Endothelial cell of umbilical vein (primary cell): ENCODE measurements at regions not wholly inside any gene's neighbourhood (a gene's known extent, or its start where the extent isn't known, plus 50 kb on each side); places are given as distances from the start of the nearest gene placed in this dataset.

Experiments
- BruUV-seq: library from RNA; stranded (reverse); fragments of 400-500 nt; replicated peaks from 2 replicates; lab custom pipeline; 2021; lab: Mats Ljungman, UMichigan
- CTCF ChIA-PET: fragments of 300-600, 350-600 bp; sonication (Branson Sonifier 250); formaldehyde crosslinking; loops from one replicate; lab custom pipeline; 2021; ENCODE audit warnings: antibody characterized with exemption, inconsistent platforms; lab: Charles Lee
- POLR2A ChIA-PET: fragments of 300-600, 350-600 bp; sonication (Branson Sonifier 250); formaldehyde crosslinking; loops from one replicate; lab custom pipeline; 2021; ENCODE audit warnings: antibody characterized with exemption, inconsistent platforms; lab: Charles Lee
- DNase-seq: peaks from one replicate; pipeline ENCODE4 v3.0.0-alpha.2; 2011; ENCODE audit warnings: low read depth, low spot score
- FAIRE-seq: peaks from 2 replicates; lab custom pipeline; 2011; peaks lifted over from hg19 to GRCh38; lab: Jason Lieb, UNC
- H2AFZ ChIP-seq: 2 replicates; pipeline ENCODE4 v1.6.0; 2012; ENCODE audit warnings: low read depth, low read length, control low read depth, inconsistent platforms
- H3K27ac ChIP-seq: 2 replicates; pipeline ENCODE4 v1.5.1; 2011; ENCODE audit warnings: low read depth, mild to moderate bottlenecking, control low read depth, low read length, moderate library complexity; ENCODE audit not compliant: insufficient read depth
- H3K27me3 ChIP-seq, 2 experiments: 2 replicates each; pipeline versions ENCODE4 v1.6.0 to v1.6.1; 2011; ENCODE audit warnings: low read length in 2 of 2, mixed read lengths in 1 of 2; ENCODE audit not compliant: control insufficient read depth in 2 of 2, insufficient read depth in 2 of 2
- H3K36me3 ChIP-seq, 2 experiments: 2 replicates in 1 of 2; 3 replicates in 1 of 2; pipeline ENCODE4 v1.5.1; 2011; ENCODE audit warnings: low read length in 2 of 2, mild to moderate bottlenecking in 1 of 2, moderate library complexity in 1 of 2; ENCODE audit not compliant: control insufficient read depth in 2 of 2, insufficient read depth in 2 of 2; ENCODE audit errors: extremely low read depth in 1 of 2
- H3K4me1 ChIP-seq: 3 replicates; pipeline ENCODE4 v1.5.1; 2011; ENCODE audit warnings: mild to moderate bottlenecking, low read length; ENCODE audit not compliant: control insufficient read depth, insufficient read depth; ENCODE audit errors: extremely low read depth
- H3K4me2 ChIP-seq: 2 replicates; pipeline ENCODE4 v1.6.1; 2011; ENCODE audit warnings: low read length, control low read depth, mixed read lengths; ENCODE audit not compliant: insufficient read depth
- H3K4me3 ChIP-seq, 3 experiments: fragments of 200-600 bp in 1 of 3; sonication (generic), shearing (Covaris generic) in 1 of 3; replicated peaks in 1 of 3; 2 replicates each; pipeline ENCODE4 v1.5.1; 2011 to 2016; ENCODE audit warnings: control low read depth in 3 of 3, low read length in 3 of 3, mild to moderate bottlenecking in 2 of 3, inconsistent platforms in 1 of 3, low read depth in 1 of 3, moderate library complexity in 1 of 3; ENCODE audit not compliant: insufficient read depth in 1 of 3
- H3K79me2 ChIP-seq: 2 replicates; pipeline ENCODE4 v1.6.0; 2012; ENCODE audit warnings: low read length, inconsistent platforms; ENCODE audit not compliant: control insufficient read depth, insufficient read depth
- H3K9ac ChIP-seq: replicated peaks from 2 replicates; pipeline ENCODE3; 2011; ENCODE audit warnings: low read length, control low read depth; ENCODE audit not compliant: insufficient read depth; ENCODE audit errors: extremely low read depth
- H3K9me1 ChIP-seq: replicated peaks from 3 replicates; pipeline ENCODE4 v1.6.0; 2011; ENCODE audit warnings: mild to moderate bottlenecking, low read length; ENCODE audit not compliant: control insufficient read depth, insufficient read depth; ENCODE audit errors: extremely low read depth
- H3K9me3 ChIP-seq: replicated peaks from 2 replicates; pipeline ENCODE4 v1.5.1; 2012; ENCODE audit warnings: low read length, inconsistent platforms; ENCODE audit not compliant: control insufficient read depth, insufficient read depth
- H4K20me1 ChIP-seq: replicated peaks from 2 replicates; pipeline ENCODE3; 2011; ENCODE audit warnings: mild to moderate bottlenecking, low read length; ENCODE audit not compliant: control insufficient read depth, insufficient read depth; ENCODE audit errors: extremely low read depth
- EZH2 ChIP-seq: IDR thresholded peaks from 2 replicates; pipeline ENCODE4 v1.6.1; 2012; ENCODE audit warnings: borderline replicate concordance, low read depth, mild to moderate bottlenecking, moderate library complexity, low read length, inconsistent platforms; ENCODE audit not compliant: severe bottlenecking
- FOS ChIP-seq: IDR thresholded peaks from 2 replicates; pipeline ENCODE4 v1.6.1; 2011; ENCODE audit warnings: mild to moderate bottlenecking, low read length, moderate library complexity, borderline replicate concordance; ENCODE audit not compliant: insufficient read depth
- GATA2 ChIP-seq: IDR thresholded peaks from 2 replicates; pipeline ENCODE4 v1.7.0; 2011; ENCODE audit warnings: low read depth, mild to moderate bottlenecking, moderate library complexity, mixed read lengths, low read length; ENCODE audit not compliant: insufficient read length, insufficient read depth
- JUN ChIP-seq: IDR thresholded peaks from 2 replicates; pipeline ENCODE4 v1.6.1; 2011; ENCODE audit warnings: borderline replicate concordance, low read depth; ENCODE audit not compliant: insufficient read length, insufficient read depth
- MYC ChIP-seq: IDR thresholded peaks from one replicate; pipeline ENCODE4 v1.6.1; 2011; ENCODE audit warnings: mild to moderate bottlenecking, low read depth, low read length
- POLR2A ChIP-seq: IDR thresholded peaks from 2 replicates; pipeline ENCODE4 v1.6.1; 2012; ENCODE audit warnings: low read depth, mild to moderate bottlenecking, control low read depth, low read length
- POLR2AphosphoS5 ChIP-seq: IDR thresholded peaks from 2 replicates; pipeline ENCODE4 v1.6.1; 2012; ENCODE audit warnings: low read depth, mild to moderate bottlenecking, control low read depth, low read length, moderate library complexity; ENCODE audit not compliant: insufficient read depth
- dilution Hi-C: fragments of 300-500 bp; cut with MboI; formaldehyde crosslinking; loops from one replicate; pipeline ENCODE4 v1.15.0; 2019; ENCODE audit warnings: low sequenced_read_pairs; ENCODE audit not compliant: extremely low pct_ligation_motif_present
- intact Hi-C: fragments of 100-400 bp; cut with micrococcal nuclease; formaldehyde crosslinking; loops from one replicate; pipeline ENCODE4 v1.10.0; 2022
- TF ChIP-seq, protein P1 (sequence below): IDR thresholded peaks from 2 replicates; pipeline ENCODE4 v1.6.1; 2011; ENCODE audit not compliant: insufficient read depth, insufficient read length
- TF ChIP-seq, protein P2 (sequence below), 2 donors: IDR thresholded peaks; 1 replicate in 1 of 2; 2 replicates in 1 of 2; pipeline ENCODE4 v1.5.1; 2011; ENCODE audit warnings: low read length in 2 of 2, mild to moderate bottlenecking in 2 of 2, moderate library complexity in 2 of 2, control low read depth in 1 of 2, inconsistent platforms in 1 of 2, low read depth in 1 of 2; ENCODE audit not compliant: insufficient read depth in 1 of 2; ENCODE audit errors: extremely low read depth in 1 of 2

DNA sequence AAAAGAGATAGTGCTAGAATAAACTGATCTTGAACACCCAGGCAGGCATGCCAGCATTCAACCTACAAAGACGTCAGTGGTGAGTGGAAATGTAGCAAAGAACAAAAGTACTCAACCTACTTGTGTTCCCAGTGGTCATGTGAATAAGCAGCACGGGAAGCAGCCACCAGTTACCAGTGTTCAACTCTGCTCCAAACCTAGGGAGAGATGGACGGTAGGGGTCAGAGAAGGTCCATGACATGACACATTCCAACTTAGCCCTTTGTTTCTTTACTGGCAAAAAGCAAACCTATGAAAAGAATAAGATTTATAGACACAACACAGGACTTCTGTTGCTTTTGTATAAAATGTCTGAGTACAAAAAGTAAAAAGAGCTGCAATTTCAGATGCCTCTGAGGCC, 511.4 kb downstream of the XPNPEP1 start:
- H3K27me3 ChIP-seq, result no peaks in the 10 kb centered on the region
- no peaks in the 10 kb centered on the region for H3K79me2 ChIP-seq
- intact Hi-C loops (no loop called here), dilution Hi-C loops (no loop called here)
- POLR2A ChIA-PET, result no interaction called here
- no peak overlapping the region for H3K4me2 ChIP-seq
- no peak overlapping the region for H3K9ac ChIP-seq
- H3K36me3 ChIP-seq, result no peaks in the 10 kb centered on the region
- no peaks in the 10 kb centered on the region for H3K9me1 ChIP-seq
- BruUV-seq, result no TSS peak
- H4K20me1 ChIP-seq, result no peaks in the 10 kb centered on the region
- no peak for FAIRE-seq
- TF ChIP-seq JUN (no peak), MYC (no peak), POLR2A (no peak), POLR2AphosphoS5 (no peak), FOS (no peak), EZH2 (no peak), GATA2 (no peak)
- TF ChIP-seq, protein P1, sequence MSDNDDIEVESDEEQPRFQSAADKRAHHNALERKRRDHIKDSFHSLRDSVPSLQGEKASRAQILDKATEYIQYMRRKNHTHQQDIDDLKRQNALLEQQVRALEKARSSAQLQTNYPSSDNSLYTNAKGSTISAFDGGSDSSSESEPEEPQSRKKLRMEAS, result no peak
- TF ChIP-seq, protein P2, sequence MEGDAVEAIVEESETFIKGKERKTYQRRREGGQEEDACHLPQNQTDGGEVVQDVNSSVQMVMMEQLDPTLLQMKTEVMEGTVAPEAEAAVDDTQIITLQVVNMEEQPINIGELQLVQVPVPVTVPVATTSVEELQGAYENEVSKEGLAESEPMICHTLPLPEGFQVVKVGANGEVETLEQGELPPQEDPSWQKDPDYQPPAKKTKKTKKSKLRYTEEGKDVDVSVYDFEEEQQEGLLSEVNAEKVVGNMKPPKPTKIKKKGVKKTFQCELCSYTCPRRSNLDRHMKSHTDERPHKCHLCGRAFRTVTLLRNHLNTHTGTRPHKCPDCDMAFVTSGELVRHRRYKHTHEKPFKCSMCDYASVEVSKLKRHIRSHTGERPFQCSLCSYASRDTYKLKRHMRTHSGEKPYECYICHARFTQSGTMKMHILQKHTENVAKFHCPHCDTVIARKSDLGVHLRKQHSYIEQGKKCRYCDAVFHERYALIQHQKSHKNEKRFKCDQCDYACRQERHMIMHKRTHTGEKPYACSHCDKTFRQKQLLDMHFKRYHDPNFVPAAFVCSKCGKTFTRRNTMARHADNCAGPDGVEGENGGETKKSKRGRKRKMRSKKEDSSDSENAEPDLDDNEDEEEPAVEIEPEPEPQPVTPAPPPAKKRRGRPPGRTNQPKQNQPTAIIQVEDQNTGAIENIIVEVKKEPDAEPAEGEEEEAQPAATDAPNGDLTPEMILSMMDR (IDR thresholded peaks at IDR 0.05; ENCODE audit: extremely low read depth in 1 of 2, insufficient read depth in 1 of 2, low read depth in 1 of 2, low read length in 2 of 2), result no peak
- peaks cover 2% of the 10 kb centered on the region for H3K9me3 ChIP-seq
- no peak overlapping the region for H2AFZ ChIP-seq
- DNase-seq, result no peak
- CTCF ChIA-PET, result no interaction called here
- H3K4me1 ChIP-seq, result no peaks in the 10 kb centered on the region
- no peak overlapping the region for H3K27ac ChIP-seq
- H3K4me3 ChIP-seq, result no peak overlapping the region
